Stomach smooth muscle (tissue), 2 donors: ENCODE measurements at regions not wholly inside any gene's neighbourhood (a gene's known extent, or its start where the extent isn't known, plus 50 kb on each side); places are given as distances from the start of the nearest gene placed in this dataset.

Experiments
- H3K27ac ChIP-seq: one replicate; pipeline ENCODE4 v1.7.0; 2013; ENCODE audit warnings: mild to moderate bottlenecking, low read length, inconsistent platforms
- H3K27me3 ChIP-seq, 2 donors: one replicate each; pipeline ENCODE4 v1.7.0; 2013; ENCODE audit warnings: low read length in 2 of 2; ENCODE audit not compliant: insufficient read depth in 2 of 2, control insufficient read depth in 1 of 2
- H3K36me3 ChIP-seq, 2 donors: one replicate each; pipeline ENCODE4 v1.7.0; 2013; ENCODE audit warnings: low read length in 2 of 2; ENCODE audit not compliant: control insufficient read depth in 2 of 2, insufficient read depth in 2 of 2
- H3K4me1 ChIP-seq: one replicate; pipeline ENCODE4 v1.7.0; 2013; ENCODE audit warnings: low read length; ENCODE audit not compliant: control insufficient read depth, insufficient read depth
- H3K4me3 ChIP-seq, 2 donors: one replicate each; pipeline ENCODE4 v1.7.0; 2013; ENCODE audit warnings: low read length in 2 of 2
- H3K9ac ChIP-seq, 2 donors: one replicate each; pipeline ENCODE4 v1.7.0; 2013; ENCODE audit warnings: low read length in 2 of 2, mild to moderate bottlenecking in 1 of 2
- H3K9me3 ChIP-seq, 2 donors: one replicate each; pipeline ENCODE4 v1.7.0; 2013; ENCODE audit warnings: low read length in 2 of 2; ENCODE audit not compliant: control insufficient read depth in 2 of 2
- donor health status: healthy.
- donor health status: Pancreatic carcinoma.

- H3K4me1 ChIP-seq = no peaks in the 10 kb centered on the region
- H3K27me3 ChIP-seq = no peaks in the 10 kb centered on the region
- no peak overlapping the region for H3K4me3 ChIP-seq
- H3K9ac ChIP-seq = no peak overlapping the region
- H3K9me3 ChIP-seq = no peaks in the 10 kb centered on the region
- no peaks in the 10 kb centered on the region for H3K36me3 ChIP-seq
- H3K27ac ChIP-seq = no peak overlapping the region
Measured at GRCh38 chr10:4313051-4313450, 513.0 kb upstream of the AKR1E2 start.

GRCh38 chr10:4312051-4312835 is 513.8 kb upstream of the AKR1E2 start:
- Histone ChIP-seq H3K9ac (no peak overlapping the region), H3K27ac (no peak overlapping the region), H3K4me3 (no peak overlapping the region), H3K9me3 (no peaks in the 10 kb centered on the region), H3K36me3 (no peaks in the 10 kb centered on the region), H3K4me1 (no peaks in the 10 kb centered on the region), H3K27me3 (no peaks in the 10 kb centered on the region)

- H3K4me1 ChIP-seq = no peaks in the 10 kb centered on the region
Measured at GRCh38 chr10:4310172-4310571, 515.8 kb upstream of the AKR1E2 start.

GRCh38 chr10:4307910-4308309 is 518.1 kb upstream of the AKR1E2 start:
- Histone ChIP-seq H3K36me3 (no peaks in the 10 kb centered on the region), H3K4me3 (no peak overlapping the region), H3K9ac (no peak overlapping the region)

More at GRCh38 chr10:4310172-4310571, 515.8 kb upstream of the AKR1E2 start:
- Histone ChIP-seq H3K9ac (no peak overlapping the region), H3K27ac (no peak overlapping the region), H3K27me3 (no peaks in the 10 kb centered on the region), H3K36me3 (no peaks in the 10 kb centered on the region), H3K9me3 (no peaks in the 10 kb centered on the region), H3K4me3 (no peak overlapping the region)

GRCh38 chr10:4306871-4307270 is 519.1 kb upstream of the AKR1E2 start:
- H3K27ac ChIP-seq = no peak overlapping the region
- H3K9ac ChIP-seq = no peak overlapping the region
- no peaks in the 10 kb centered on the region for H3K36me3 ChIP-seq
- H3K4me3 ChIP-seq = no peak overlapping the region
- no peaks in the 10 kb centered on the region for H3K4me1 ChIP-seq
- no peaks in the 10 kb centered on the region for H3K27me3 ChIP-seq
- H3K9me3 ChIP-seq = no peaks in the 10 kb centered on the region

More at GRCh38 chr10:4307910-4308309, 518.1 kb upstream of the AKR1E2 start:
- Histone ChIP-seq H3K9me3 (no peaks in the 10 kb centered on the region), H3K4me1 (no peaks in the 10 kb centered on the region), H3K27ac (no peak overlapping the region), H3K27me3 (no peaks in the 10 kb centered on the region)

- no peaks in the 10 kb centered on the region for H3K4me1 ChIP-seq
- H3K36me3 ChIP-seq = no peaks in the 10 kb centered on the region
- no peak overlapping the region for H3K9ac ChIP-seq
- no peaks in the 10 kb centered on the region for H3K27me3 ChIP-seq
- no peak overlapping the region for H3K27ac ChIP-seq
- no peak overlapping the region for H3K4me3 ChIP-seq
- H3K9me3 ChIP-seq = no peaks in the 10 kb centered on the region
Measured at GRCh38 chr10:4303045-4303444, 518.0 kb upstream of the KLF6 start.

- H3K27me3 ChIP-seq = no peaks in the 10 kb centered on the region
- no peak overlapping the region for H3K4me3 ChIP-seq
- no peaks in the 10 kb centered on the region for H3K36me3 ChIP-seq
- H3K27ac ChIP-seq = no peak overlapping the region
- H3K4me1 ChIP-seq = no peaks in the 10 kb centered on the region
- no peaks in the 10 kb centered on the region for H3K9me3 ChIP-seq
- H3K9ac ChIP-seq = no peak overlapping the region
Measured at GRCh38 chr10:4301291-4302045, 516.5 kb upstream of the KLF6 start.

GRCh38 chr10:4296161-4296560 is 511.2 kb upstream of the KLF6 start:
- Histone ChIP-seq H3K27ac (no peak overlapping the region), H3K36me3 (no peaks in the 10 kb centered on the region), H3K4me3 (no peak overlapping the region), H3K27me3 (no peaks in the 10 kb centered on the region), H3K9me3 (no peaks in the 10 kb centered on the region), H3K4me1 (no peaks in the 10 kb centered on the region), H3K9ac (no peak overlapping the region)

- Histone ChIP-seq H3K36me3 (no peaks in the 10 kb centered on the region), H3K9me3 (no peaks in the 10 kb centered on the region), H3K27ac (no peak overlapping the region), H3K4me3 (no peak overlapping the region), H3K27me3 (no peaks in the 10 kb centered on the region), H3K4me1 (no peaks in the 10 kb centered on the region), H3K9ac (no peak overlapping the region)
Measured at GRCh38 chr10:4294996-4295792, 510.2 kb upstream of the KLF6 start.

GRCh38 chr10:4294271-4294670 is 509.3 kb upstream of the KLF6 start:
- Histone ChIP-seq H3K9ac (no peak overlapping the region), H3K27me3 (no peaks in the 10 kb centered on the region), H3K4me3 (no peak overlapping the region), H3K27ac (no peak overlapping the region), H3K4me1 (no peaks in the 10 kb centered on the region), H3K36me3 (no peaks in the 10 kb centered on the region), H3K9me3 (no peaks in the 10 kb centered on the region)
